ENCODE measurements at regions not wholly inside any gene's neighbourhood (a gene's known extent, or its start where the extent isn't known, plus 50 kb on each side); places are given as distances from the start of the nearest gene placed in this dataset.
A peak's percentile ranks its signal among the peaks of the same experiment; 100 is the strongest.

DNA sequence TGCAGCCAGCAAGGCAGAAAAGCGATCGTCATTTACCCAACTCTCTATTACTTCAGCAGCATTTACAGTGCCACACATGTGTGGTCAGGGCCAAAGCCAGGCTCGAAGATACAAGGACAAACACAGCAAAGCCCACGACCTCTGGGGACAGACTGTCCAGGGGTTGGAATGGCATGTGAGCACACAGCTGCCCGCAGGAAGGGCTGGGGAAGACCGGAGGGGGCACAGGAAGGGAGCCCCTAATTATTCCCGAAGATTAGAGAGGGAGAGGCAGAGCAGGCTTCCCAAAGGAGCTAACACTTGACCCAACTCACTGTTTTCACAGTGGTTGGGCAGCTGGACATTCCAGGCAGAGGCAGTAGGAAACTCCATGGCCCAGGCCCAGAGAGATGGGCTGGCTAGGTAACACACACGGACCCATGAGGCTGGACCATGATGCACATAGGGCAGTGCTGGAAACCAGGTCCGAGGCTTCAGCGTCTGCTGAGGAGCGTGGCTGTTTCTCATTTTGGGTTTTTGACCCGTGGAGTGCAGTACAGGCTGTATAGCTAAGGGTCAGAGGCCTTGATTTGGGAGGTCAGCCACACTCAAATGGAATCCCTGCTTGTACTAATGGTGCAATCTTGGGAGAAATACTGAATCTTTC lies 179.8 kb downstream of the FOXO1 start:
- H3K27ac Mint-ChIP-seq: peak overlapping the region; percentile 94
- no peak overlapping the region for H3K4me3 ChIP-seq (ENCODE audit: low read length)
- no peaks in the 10 kb centered on the region for H3K27me3 ChIP-seq (ENCODE audit: control insufficient read depth in 1 of 2, insufficient read depth in 2 of 2, low read length in 2 of 2)
- peak overlapping the region; percentile 17 for H3K4me3 Mint-ChIP-seq
- intact Hi-C loops (cut with DNase I, micrococcal nuclease): loop anchor here (5.0 kb wide), 7 partner anchors 36 to 419 kb away; partner anchors contain the start of gene FOXO1 (in 1 of the 2)
- no peaks in the 10 kb centered on the region for H3K9me3 Mint-ChIP-seq
- DNase-seq: no peak
- H3K36me3 ChIP-seq (ENCODE audit: insufficient read depth, low read length): no peaks in the 10 kb centered on the region
- H3K9me3 ChIP-seq (ENCODE audit: control insufficient read depth in 1 of 2, insufficient read depth in 1 of 2, low read length in 2 of 2): no peaks in the 10 kb centered on the region
- TF ChIP-seq, protein P1, sequence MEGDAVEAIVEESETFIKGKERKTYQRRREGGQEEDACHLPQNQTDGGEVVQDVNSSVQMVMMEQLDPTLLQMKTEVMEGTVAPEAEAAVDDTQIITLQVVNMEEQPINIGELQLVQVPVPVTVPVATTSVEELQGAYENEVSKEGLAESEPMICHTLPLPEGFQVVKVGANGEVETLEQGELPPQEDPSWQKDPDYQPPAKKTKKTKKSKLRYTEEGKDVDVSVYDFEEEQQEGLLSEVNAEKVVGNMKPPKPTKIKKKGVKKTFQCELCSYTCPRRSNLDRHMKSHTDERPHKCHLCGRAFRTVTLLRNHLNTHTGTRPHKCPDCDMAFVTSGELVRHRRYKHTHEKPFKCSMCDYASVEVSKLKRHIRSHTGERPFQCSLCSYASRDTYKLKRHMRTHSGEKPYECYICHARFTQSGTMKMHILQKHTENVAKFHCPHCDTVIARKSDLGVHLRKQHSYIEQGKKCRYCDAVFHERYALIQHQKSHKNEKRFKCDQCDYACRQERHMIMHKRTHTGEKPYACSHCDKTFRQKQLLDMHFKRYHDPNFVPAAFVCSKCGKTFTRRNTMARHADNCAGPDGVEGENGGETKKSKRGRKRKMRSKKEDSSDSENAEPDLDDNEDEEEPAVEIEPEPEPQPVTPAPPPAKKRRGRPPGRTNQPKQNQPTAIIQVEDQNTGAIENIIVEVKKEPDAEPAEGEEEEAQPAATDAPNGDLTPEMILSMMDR (IDR thresholded peaks at IDR 0.05): no peak
- H3K4me1 ChIP-seq (ENCODE audit: insufficient read depth, low read length): peaks cover 95% of the 10 kb centered on the region
- ChIA-PET POLR2A (interaction anchor here (0.6 to 5.3 kb wide), 16 partner anchors 8 to 707 kb away, joined by 3 to 38 read pairs (median 5); partner anchors contain the start of gene FOXO1), CTCF (no interaction called here)
- H3K4me1 Mint-ChIP-seq (ENCODE audit: low read depth): peaks cover 90% of the 10 kb centered on the region
- H3K36me3 Mint-ChIP-seq (ENCODE audit: low read depth): no peaks in the 10 kb centered on the region
- no peak for ATAC-seq (ENCODE audit: poor library complexity)
- peak overlapping the region; percentile 70 to 77 for H3K27ac ChIP-seq (ENCODE audit: low read depth in 1 of 2, low read length in 2 of 2)
- no peaks in the 10 kb centered on the region for H3K27me3 Mint-ChIP-seq

DNA sequence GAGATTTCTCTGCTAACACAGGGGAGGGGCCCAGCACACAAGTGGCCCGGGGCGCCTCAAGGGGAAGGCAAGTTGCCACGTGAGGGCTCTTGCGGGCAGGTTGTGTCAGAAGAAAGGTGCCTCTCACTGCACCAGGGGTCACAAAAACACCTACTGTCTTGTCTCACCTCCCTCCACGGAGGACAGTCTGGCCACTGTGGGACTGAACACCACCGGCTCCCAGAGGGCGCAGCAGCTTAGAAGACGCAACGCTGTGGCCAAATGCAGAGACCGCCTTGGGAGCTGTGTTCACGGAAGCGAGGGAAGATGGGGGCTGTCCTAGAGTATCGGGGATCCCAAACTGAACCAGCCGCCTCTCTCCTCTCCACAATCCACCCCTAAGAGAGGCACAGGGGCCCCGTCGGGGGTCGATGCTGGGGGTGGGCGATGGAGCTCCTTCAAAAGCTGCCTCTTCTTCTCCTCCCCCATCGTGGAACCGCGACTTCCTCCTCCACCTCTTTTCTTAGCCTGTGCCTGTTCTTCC lies 177.5 kb downstream of the FOXO1 start:
- POLR2A ChIA-PET: interaction anchor here (2.3 to 5.3 kb wide), 2 partner anchors 55 to 176 kb away, joined by 8 to 30 read pairs; partner anchors contain the start of gene FOXO1
- peaks cover 96% of the 10 kb centered on the region for H3K4me1 ChIP-seq (ENCODE audit: insufficient read depth, low read length)
- Mint-ChIP-seq H3K9me3 (no peaks in the 10 kb centered on the region), H3K27ac (peak overlapping the region; percentile 94), H3K4me3 (peak overlapping the region; percentile 80), H3K36me3 (ENCODE audit: low read depth) (no peaks in the 10 kb centered on the region), H3K27me3 (no peaks in the 10 kb centered on the region), H3K4me1 (ENCODE audit: low read depth) (peaks cover 83% of the 10 kb centered on the region)
- CTCF ChIA-PET: no interaction called here
- no peak for ATAC-seq (ENCODE audit: poor library complexity)
- H3K36me3 ChIP-seq (ENCODE audit: insufficient read depth, low read length): no peaks in the 10 kb centered on the region
- H3K9me3 ChIP-seq (ENCODE audit: control insufficient read depth in 1 of 2, insufficient read depth in 1 of 2, low read length in 2 of 2): no peaks in the 10 kb centered on the region
- H3K27me3 ChIP-seq (ENCODE audit: control insufficient read depth in 1 of 2, insufficient read depth in 2 of 2, low read length in 2 of 2): no peaks in the 10 kb centered on the region
- peak overlapping the region; percentile 33 to 39 for H3K27ac ChIP-seq (ENCODE audit: low read depth in 1 of 2, low read length in 2 of 2)
- DNase-seq: peak in 1 of 14 experiments; percentile 39
- H3K4me3 ChIP-seq (ENCODE audit: low read length): peak overlapping the region; percentile 14
- intact Hi-C loops (cut with DNase I, micrococcal nuclease): loop anchor here (5.0 kb wide), 7 partner anchors 33 to 422 kb away; partner anchors contain the start of gene FOXO1 (in 1 of the 2)
- TF ChIP-seq, protein P1 (IDR thresholded peaks at IDR 0.05): no peak

DNA sequence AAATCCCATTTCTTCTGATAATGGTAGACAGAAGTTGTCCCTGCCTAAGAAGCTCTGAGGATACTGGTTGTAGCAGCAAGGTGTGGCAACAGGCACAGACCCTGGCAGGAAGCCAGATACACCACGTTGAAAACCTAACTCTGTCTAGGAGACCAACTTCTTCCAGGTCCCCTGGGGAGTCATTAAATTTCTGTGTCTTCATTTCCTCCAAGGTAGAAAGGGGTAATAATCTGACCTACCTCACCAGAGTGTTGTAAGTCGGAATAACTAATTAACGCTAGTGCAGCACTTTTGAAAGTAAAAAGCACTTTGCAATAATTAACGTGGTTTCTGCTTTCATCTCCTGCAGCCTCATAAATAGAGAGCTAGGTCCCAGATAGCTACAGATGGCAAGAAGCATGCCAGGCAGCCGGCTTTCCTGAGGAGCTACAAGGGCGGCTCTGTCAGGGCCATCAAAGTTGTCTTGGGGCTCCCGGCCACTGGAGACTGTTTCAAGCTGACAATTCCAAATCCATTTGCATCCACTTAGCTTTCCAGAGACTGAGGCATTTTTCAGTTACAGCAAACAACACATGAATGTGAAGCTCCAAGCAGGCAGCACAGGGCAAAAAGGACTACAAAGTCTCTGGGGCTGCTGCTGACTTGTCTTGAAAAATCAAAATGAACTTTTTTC lies 176.2 kb downstream of the FOXO1 start:
- intact Hi-C loops (cut with DNase I, micrococcal nuclease): no loop called here
- H3K27me3 ChIP-seq (ENCODE audit: control insufficient read depth in 1 of 2, insufficient read depth in 2 of 2, low read length in 2 of 2): no peaks in the 10 kb centered on the region
- POLR2A ChIA-PET: interaction anchor here (0.7 to 2.5 kb wide), 13 partner anchors 18 to 303 kb away, joined by 3 to 11 read pairs (median 4); no protein-coding TSS in a partner anchor
- CTCF ChIA-PET: interaction anchor here (0.8 kb wide), 1 partner anchor 175 kb away, joined by 3 read pairs; no protein-coding TSS in a partner anchor
- Mint-ChIP-seq H3K27me3 (no peaks in the 10 kb centered on the region), H3K4me1 (ENCODE audit: low read depth) (peaks cover 83% of the 10 kb centered on the region), H3K9me3 (peaks cover 2% of the 10 kb centered on the region), H3K36me3 (ENCODE audit: low read depth) (peaks cover 5% of the 10 kb centered on the region), H3K27ac (peak overlapping the region; percentile 94), H3K4me3 (peak overlapping the region; percentile 80)
- no peaks in the 10 kb centered on the region for H3K9me3 ChIP-seq (ENCODE audit: control insufficient read depth in 1 of 2, insufficient read depth in 1 of 2, low read length in 2 of 2)
- H3K4me3 ChIP-seq (ENCODE audit: low read length): no peak overlapping the region
- peak; percentile 32 to 86 (median 62) for DNase-seq
- peaks cover 88% of the 10 kb centered on the region for H3K4me1 ChIP-seq (ENCODE audit: insufficient read depth, low read length)
- peak; percentile 9 for ATAC-seq (ENCODE audit: poor library complexity)
- TF ChIP-seq, protein P1 (IDR thresholded peaks at IDR 0.05): no peak
- peak overlapping the region in 1 of 2 donors; percentile 33 for H3K27ac ChIP-seq (ENCODE audit: low read depth in 1 of 2, low read length in 2 of 2)
- no peaks in the 10 kb centered on the region for H3K36me3 ChIP-seq (ENCODE audit: insufficient read depth, low read length)
